Endothelial cell of umbilical vein (primary cell): ENCODE measurements at regions not wholly inside any gene's neighbourhood (a gene's known extent, or its start where the extent isn't known, plus 50 kb on each side); places are given as distances from the start of the nearest gene placed in this dataset.

Experiments
- BruUV-seq: library from RNA; stranded (reverse); fragments of 400-500 nt; replicated peaks from 2 replicates; lab custom pipeline; 2021; lab: Mats Ljungman, UMichigan
- CTCF ChIA-PET: fragments of 300-600, 350-600 bp; sonication (Branson Sonifier 250); formaldehyde crosslinking; loops from one replicate; lab custom pipeline; 2021; ENCODE audit warnings: antibody characterized with exemption, inconsistent platforms; lab: Charles Lee
- POLR2A ChIA-PET: fragments of 300-600, 350-600 bp; sonication (Branson Sonifier 250); formaldehyde crosslinking; loops from one replicate; lab custom pipeline; 2021; ENCODE audit warnings: antibody characterized with exemption, inconsistent platforms; lab: Charles Lee
- DNase-seq: peaks from one replicate; pipeline ENCODE4 v3.0.0-alpha.2; 2011; ENCODE audit warnings: low read depth, low spot score
- FAIRE-seq: peaks from 2 replicates; lab custom pipeline; 2011; peaks lifted over from hg19 to GRCh38; lab: Jason Lieb, UNC
- H2AFZ ChIP-seq: 2 replicates; pipeline ENCODE4 v1.6.0; 2012; ENCODE audit warnings: low read depth, low read length, control low read depth, inconsistent platforms
- H3K27ac ChIP-seq: 2 replicates; pipeline ENCODE4 v1.5.1; 2011; ENCODE audit warnings: low read depth, mild to moderate bottlenecking, control low read depth, low read length, moderate library complexity; ENCODE audit not compliant: insufficient read depth
- H3K27me3 ChIP-seq, 2 experiments: 2 replicates each; pipeline versions ENCODE4 v1.6.0 to v1.6.1; 2011; ENCODE audit warnings: low read length in 2 of 2, mixed read lengths in 1 of 2; ENCODE audit not compliant: control insufficient read depth in 2 of 2, insufficient read depth in 2 of 2
- H3K36me3 ChIP-seq, 2 experiments: 2 replicates in 1 of 2; 3 replicates in 1 of 2; pipeline ENCODE4 v1.5.1; 2011; ENCODE audit warnings: low read length in 2 of 2, mild to moderate bottlenecking in 1 of 2, moderate library complexity in 1 of 2; ENCODE audit not compliant: control insufficient read depth in 2 of 2, insufficient read depth in 2 of 2; ENCODE audit errors: extremely low read depth in 1 of 2
- H3K4me1 ChIP-seq: 3 replicates; pipeline ENCODE4 v1.5.1; 2011; ENCODE audit warnings: mild to moderate bottlenecking, low read length; ENCODE audit not compliant: control insufficient read depth, insufficient read depth; ENCODE audit errors: extremely low read depth
- H3K4me2 ChIP-seq: 2 replicates; pipeline ENCODE4 v1.6.1; 2011; ENCODE audit warnings: low read length, control low read depth, mixed read lengths; ENCODE audit not compliant: insufficient read depth
- H3K4me3 ChIP-seq, 3 experiments: fragments of 200-600 bp in 1 of 3; sonication (generic), shearing (Covaris generic) in 1 of 3; replicated peaks in 1 of 3; 2 replicates each; pipeline ENCODE4 v1.5.1; 2011 to 2016; ENCODE audit warnings: control low read depth in 3 of 3, low read length in 3 of 3, mild to moderate bottlenecking in 2 of 3, inconsistent platforms in 1 of 3, low read depth in 1 of 3, moderate library complexity in 1 of 3; ENCODE audit not compliant: insufficient read depth in 1 of 3
- H3K79me2 ChIP-seq: 2 replicates; pipeline ENCODE4 v1.6.0; 2012; ENCODE audit warnings: low read length, inconsistent platforms; ENCODE audit not compliant: control insufficient read depth, insufficient read depth
- H3K9ac ChIP-seq: replicated peaks from 2 replicates; pipeline ENCODE3; 2011; ENCODE audit warnings: low read length, control low read depth; ENCODE audit not compliant: insufficient read depth; ENCODE audit errors: extremely low read depth
- H3K9me1 ChIP-seq: replicated peaks from 3 replicates; pipeline ENCODE4 v1.6.0; 2011; ENCODE audit warnings: mild to moderate bottlenecking, low read length; ENCODE audit not compliant: control insufficient read depth, insufficient read depth; ENCODE audit errors: extremely low read depth
- H3K9me3 ChIP-seq: replicated peaks from 2 replicates; pipeline ENCODE4 v1.5.1; 2012; ENCODE audit warnings: low read length, inconsistent platforms; ENCODE audit not compliant: control insufficient read depth, insufficient read depth
- H4K20me1 ChIP-seq: replicated peaks from 2 replicates; pipeline ENCODE3; 2011; ENCODE audit warnings: mild to moderate bottlenecking, low read length; ENCODE audit not compliant: control insufficient read depth, insufficient read depth; ENCODE audit errors: extremely low read depth
- CTCF ChIP-seq, 2 donors: IDR thresholded peaks; 1 replicate in 1 of 2; 2 replicates in 1 of 2; pipeline ENCODE4 v1.5.1; 2011; ENCODE audit warnings: low read length in 2 of 2, mild to moderate bottlenecking in 2 of 2, moderate library complexity in 2 of 2, control low read depth in 1 of 2, inconsistent platforms in 1 of 2, low read depth in 1 of 2; ENCODE audit not compliant: insufficient read depth in 1 of 2; ENCODE audit errors: extremely low read depth in 1 of 2
- EZH2 ChIP-seq: IDR thresholded peaks from 2 replicates; pipeline ENCODE4 v1.6.1; 2012; ENCODE audit warnings: borderline replicate concordance, low read depth, mild to moderate bottlenecking, moderate library complexity, low read length, inconsistent platforms; ENCODE audit not compliant: severe bottlenecking
- FOS ChIP-seq: IDR thresholded peaks from 2 replicates; pipeline ENCODE4 v1.6.1; 2011; ENCODE audit warnings: mild to moderate bottlenecking, low read length, moderate library complexity, borderline replicate concordance; ENCODE audit not compliant: insufficient read depth
- GATA2 ChIP-seq: IDR thresholded peaks from 2 replicates; pipeline ENCODE4 v1.7.0; 2011; ENCODE audit warnings: low read depth, mild to moderate bottlenecking, moderate library complexity, mixed read lengths, low read length; ENCODE audit not compliant: insufficient read length, insufficient read depth
- JUN ChIP-seq: IDR thresholded peaks from 2 replicates; pipeline ENCODE4 v1.6.1; 2011; ENCODE audit warnings: borderline replicate concordance, low read depth; ENCODE audit not compliant: insufficient read length, insufficient read depth
- MAX ChIP-seq: IDR thresholded peaks from 2 replicates; pipeline ENCODE4 v1.6.1; 2011; ENCODE audit not compliant: insufficient read depth, insufficient read length
- MYC ChIP-seq: IDR thresholded peaks from one replicate; pipeline ENCODE4 v1.6.1; 2011; ENCODE audit warnings: mild to moderate bottlenecking, low read depth, low read length
- POLR2A ChIP-seq: IDR thresholded peaks from 2 replicates; pipeline ENCODE4 v1.6.1; 2012; ENCODE audit warnings: low read depth, mild to moderate bottlenecking, control low read depth, low read length
- POLR2AphosphoS5 ChIP-seq: IDR thresholded peaks from 2 replicates; pipeline ENCODE4 v1.6.1; 2012; ENCODE audit warnings: low read depth, mild to moderate bottlenecking, control low read depth, low read length, moderate library complexity; ENCODE audit not compliant: insufficient read depth
- dilution Hi-C: fragments of 300-500 bp; cut with MboI; formaldehyde crosslinking; loops from one replicate; pipeline ENCODE4 v1.15.0; 2019; ENCODE audit warnings: low sequenced_read_pairs; ENCODE audit not compliant: extremely low pct_ligation_motif_present
- intact Hi-C: fragments of 100-400 bp; cut with micrococcal nuclease; formaldehyde crosslinking; loops from one replicate; pipeline ENCODE4 v1.10.0; 2022

- intact Hi-C loops = loop anchor here (10.0 kb wide), 1 partner anchor 905 kb away; no protein-coding TSS in a partner anchor
- CTCF ChIA-PET = interaction anchor here (1.0 to 1.5 kb wide), 2 partner anchors 10 to 980 kb away, joined by 3 to 5 read pairs; no protein-coding TSS in a partner anchor
- peak overlapping the region; percentile 18 for H3K27ac ChIP-seq
Observed at GRCh38 chr6:48429610-48430009, 318.6 kb upstream of the PTCHD4 start.

More at GRCh38 chr6:48429610-48430009, 318.6 kb upstream of the PTCHD4 start:
- BruUV-seq = TSS peak; percentile 14
- FAIRE-seq (no peak), DNase-seq (peak; percentile 3)
- H4K20me1 ChIP-seq = no peaks in the 10 kb centered on the region
- no peak overlapping the region for H2AFZ ChIP-seq
- H3K9ac ChIP-seq = no peak overlapping the region
- TF ChIP-seq POLR2AphosphoS5 (no peak), CTCF (IDR thresholded peaks at IDR 0.05; ENCODE audit: extremely low read depth in 1 of 2, insufficient read depth in 1 of 2, low read depth in 1 of 2, low read length in 2 of 2) (no peak), MYC (no peak), POLR2A (no peak), EZH2 (no peak), FOS (no peak), GATA2 (no peak), JUN (no peak), MAX (no peak)
- peak overlapping the region; percentile 55 for H3K4me2 ChIP-seq
- H3K27me3 ChIP-seq = no peaks in the 10 kb centered on the region
- H3K79me2 ChIP-seq = no peaks in the 10 kb centered on the region
- no peaks in the 10 kb centered on the region for H3K9me1 ChIP-seq
- H3K9me3 ChIP-seq = no peaks in the 10 kb centered on the region
- no peak overlapping the region for H3K4me3 ChIP-seq
- H3K36me3 ChIP-seq = no peaks in the 10 kb centered on the region
- peaks cover 24% of the 10 kb centered on the region for H3K4me1 ChIP-seq
- POLR2A ChIA-PET = no interaction called here
- dilution Hi-C loops = no loop called here
